ENCODE measurements at regions not wholly inside any gene's neighbourhood (a gene's known extent, or its start where the extent isn't known, plus 50 kb on each side); places are given as distances from the start of the nearest gene placed in this dataset.

- TF ChIP-seq CTCF (IDR thresholded peaks at IDR 0.05; ENCODE audit: poor library complexity) (no peak), EZH2 (IDR thresholded peaks at IDR 0.05; ENCODE audit: borderline replicate concordance) (no peak)
These were observed 1151.0 kb upstream of the PHF14 start for GRCh38 chr7:9822458-9823290.

All from hepatocyte (in vitro differentiated cells).